HG03159 (cell line): ENCODE measurements at regions not wholly inside any gene's neighbourhood (a gene's known extent, or its start where the extent isn't known, plus 50 kb on each side); places are given as distances from the start of the nearest gene placed in this dataset.
"Not testable (repeated sequence)": the region's sequence is repeated elsewhere in the genome, so short reads cannot be mapped to it uniquely, and the experiment has no call there.

Source experiments
- ATAC-seq: cut with Tn5 transposase; IDR thresholded peaks from one replicate; pipeline ENCODE4 v1.9.1; 2021; ENCODE audit warnings: mild to moderate bottlenecking, moderate library complexity; ENCODE audit not compliant: unreplicated experiment

DNA sequence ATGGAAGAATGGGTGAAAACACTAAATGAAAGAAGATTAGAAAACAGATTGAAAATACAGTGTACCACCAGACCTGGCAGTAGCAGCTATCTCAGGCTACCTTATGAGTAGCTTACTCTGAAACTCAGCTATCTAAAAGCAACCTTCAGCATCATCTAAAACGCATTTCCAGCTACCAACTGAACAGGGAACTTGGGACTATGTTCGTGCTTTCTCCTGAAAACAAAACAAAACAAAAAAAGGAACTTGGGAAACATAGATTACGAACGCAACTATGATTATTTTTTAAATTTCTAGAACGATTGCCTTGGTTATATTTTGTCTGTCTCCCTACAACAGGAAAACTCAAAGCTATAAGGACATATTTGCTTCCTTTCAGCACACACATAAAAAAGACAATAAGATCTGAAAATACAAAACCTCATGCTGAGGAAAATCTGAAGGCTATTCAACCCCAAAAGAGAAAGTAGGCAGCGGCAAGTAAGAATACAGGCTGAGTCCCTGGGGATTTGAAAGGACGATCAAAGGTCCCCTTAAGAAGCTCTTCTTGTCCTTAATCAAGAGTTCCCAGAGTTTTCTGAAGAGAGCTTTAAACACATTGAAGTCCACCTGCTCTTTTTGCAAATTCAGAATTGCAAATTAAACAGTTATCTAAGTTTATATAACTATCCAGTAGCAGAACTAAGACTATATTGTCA, 53.4 kb downstream of the OR2K2 start:
- no peak for ATAC-seq

DNA sequence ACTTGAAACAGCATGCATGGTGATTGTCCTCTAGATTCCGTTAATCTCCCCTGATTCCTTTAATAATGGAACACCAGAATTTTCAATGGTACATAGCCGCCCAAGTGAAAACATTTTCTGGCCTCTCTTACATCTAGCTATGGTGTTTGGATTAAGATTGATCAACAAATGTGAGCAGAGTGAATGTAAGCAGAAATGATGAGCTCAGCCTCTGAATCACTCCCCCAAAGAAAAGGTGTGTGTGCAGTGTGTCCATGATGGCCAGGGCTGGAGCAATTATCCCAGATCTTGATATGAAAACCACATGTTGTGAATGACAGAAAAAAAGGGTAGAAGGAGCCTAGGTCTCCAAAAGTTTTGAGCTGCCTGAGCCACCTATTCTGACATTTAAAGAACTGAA, 55.3 kb downstream of the OR2K2 start:
- ATAC-seq, result no peak

DNA sequence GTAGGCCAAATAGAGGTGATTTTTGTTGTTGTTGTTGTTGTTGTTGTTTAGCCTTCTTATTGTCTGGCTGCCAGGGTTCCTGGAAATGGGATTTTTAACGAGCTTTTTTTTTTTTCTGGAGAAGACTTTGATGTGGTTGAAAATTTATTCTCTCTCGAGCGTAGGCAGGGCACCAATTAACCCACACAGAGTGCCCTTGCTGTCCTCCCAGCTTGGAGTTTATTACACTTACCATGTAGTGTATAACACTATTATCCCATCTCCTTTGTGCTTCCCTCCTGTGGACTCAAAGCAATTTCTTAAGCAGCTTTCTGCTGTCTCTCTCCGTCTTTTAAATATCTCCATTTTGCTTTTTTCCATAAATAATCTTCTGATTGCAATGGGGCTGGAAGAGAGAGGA, 57.4 kb downstream of the OR2K2 start:
- no peak for ATAC-seq

DNA sequence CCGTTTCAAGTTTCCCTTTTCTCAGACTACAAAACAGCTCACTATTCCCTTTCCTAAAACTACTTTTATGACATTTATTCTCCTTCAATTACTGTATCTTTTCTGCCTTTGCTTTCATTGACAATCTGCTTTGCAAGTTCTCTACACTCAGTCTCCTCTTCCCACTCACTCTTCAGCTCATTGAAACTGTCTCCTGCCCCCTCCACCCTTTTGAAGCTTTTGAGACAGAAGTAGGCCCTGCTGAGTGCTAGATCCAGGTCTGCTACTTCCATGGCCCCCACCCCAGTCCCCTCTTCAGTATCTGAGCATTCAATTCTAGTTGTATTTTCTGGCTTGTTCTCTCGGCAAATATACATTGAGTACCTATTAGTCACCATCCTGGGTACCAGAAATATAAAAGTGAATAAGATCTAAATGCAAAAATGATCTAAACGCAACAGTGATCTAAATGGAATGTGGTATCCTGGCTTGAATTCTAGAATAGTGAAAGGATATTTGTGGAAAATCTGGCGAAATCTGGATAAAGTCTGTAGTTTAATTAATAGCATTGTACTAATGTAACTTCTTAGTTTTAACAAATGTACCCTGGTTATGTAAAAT, 58.4 kb downstream of the OR2K2 start:
- no peak for ATAC-seq

DNA sequence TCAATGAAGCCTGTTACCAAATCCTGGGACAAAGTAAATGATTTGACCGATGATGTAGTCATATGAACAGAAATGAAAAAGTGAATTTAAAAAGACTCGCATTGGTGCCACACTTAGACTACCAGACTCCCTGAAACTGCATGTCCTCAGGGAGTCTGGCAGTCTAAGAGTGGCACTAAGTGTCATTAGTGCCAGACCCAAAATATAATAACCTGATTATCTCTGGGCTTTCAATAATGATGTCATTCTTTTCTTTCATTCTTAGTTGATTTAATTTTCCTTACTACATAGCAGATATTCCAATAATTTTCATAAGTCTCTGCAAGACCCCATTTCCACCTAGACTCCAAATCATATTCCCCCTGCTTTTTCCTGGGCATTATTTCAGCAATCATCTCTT, 59.0 kb downstream of the OR2K2 start:
- ATAC-seq, result no peak

DNA sequence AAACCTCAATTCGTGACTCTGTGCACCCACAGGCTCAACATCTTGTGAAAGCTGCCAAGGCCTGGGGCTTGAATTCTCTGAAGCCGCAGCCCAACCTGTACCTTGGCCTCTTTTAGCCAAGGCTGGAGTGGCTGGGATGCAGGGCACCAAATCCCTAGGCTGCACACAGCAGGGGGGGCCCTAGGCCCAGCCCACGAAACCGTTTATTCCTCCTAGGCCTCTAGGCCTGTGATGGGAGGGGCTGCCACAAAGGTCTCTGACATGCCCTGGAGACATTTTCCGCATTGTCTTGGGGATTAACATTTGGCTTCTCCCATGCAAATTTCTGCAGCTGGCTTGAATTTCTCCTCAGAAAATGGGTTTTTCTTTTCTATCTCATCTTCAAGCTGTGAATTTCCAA, 64.0 kb downstream of the OR2K2 start:
- ATAC-seq, result not testable (repeated sequence)

DNA sequence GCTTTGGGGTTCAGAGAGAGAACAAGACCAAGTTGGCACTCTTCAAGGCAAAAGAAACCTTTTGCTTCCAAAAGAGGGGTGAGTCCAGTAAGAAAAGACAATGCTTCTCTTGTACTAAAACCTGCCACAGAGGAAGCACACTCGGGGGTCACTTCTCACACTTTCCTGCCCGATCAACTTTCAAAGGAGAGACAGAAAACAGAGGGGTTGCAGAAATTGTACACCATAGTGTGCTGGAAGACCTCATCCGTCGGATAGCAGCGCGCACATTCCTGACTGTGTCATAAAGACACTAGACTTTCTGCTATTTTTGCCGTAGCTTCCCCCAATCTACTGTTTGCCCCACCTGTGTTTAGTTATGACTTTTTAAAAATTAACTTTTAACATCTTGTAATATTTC, 66.9 kb downstream of the OR2K2 start:
- ATAC-seq, result no peak

DNA sequence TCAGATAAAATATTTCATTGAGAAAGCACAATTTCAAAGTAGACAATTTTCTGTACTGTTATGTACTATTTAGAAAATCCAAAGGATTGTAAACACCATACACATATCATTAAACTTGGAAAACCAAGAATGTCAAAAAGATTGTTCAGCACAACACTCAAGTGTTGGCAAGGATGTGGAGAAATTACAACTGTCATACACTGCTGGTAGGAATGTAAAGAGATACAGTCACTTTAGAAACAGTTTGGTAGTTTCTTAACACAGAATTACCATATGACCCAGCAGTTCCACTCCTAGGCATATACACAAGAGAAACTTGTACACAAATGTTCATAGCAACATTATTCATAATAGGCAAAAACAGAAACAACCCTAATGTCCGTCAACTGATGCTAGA, 71.2 kb downstream of the OR2K2 start:
- no peak for ATAC-seq

DNA sequence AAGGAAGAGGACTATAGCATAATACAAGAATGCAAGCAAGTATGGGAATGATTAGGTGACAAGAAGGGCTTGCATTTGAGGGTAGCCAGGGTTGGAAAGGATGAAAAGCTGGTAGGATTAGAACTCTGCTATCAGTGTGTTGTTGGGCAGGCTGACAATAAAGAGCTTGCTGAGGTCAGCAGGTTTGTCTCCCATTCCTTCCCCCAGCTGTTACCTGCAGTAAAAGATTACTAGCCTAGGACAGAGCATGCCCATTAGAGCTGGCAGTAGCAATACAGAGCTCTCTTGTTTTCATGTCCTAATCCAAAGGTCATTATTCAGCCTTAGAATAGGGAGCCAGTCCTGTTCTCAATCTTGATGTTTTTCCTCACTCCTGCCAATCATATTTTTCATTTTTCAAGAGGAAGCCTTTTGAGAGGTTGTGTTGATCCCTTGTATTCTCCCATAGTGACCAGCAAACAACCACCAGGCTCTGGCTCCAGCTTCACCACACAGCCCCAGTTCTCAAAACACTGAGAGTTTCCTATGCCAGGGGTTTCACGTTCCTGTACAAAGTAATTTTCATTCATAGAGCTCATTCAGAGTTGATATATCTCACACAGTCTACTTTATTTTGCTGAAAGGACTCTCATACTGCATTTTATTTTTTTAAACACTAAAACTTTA, 71.7 kb downstream of the OR2K2 start:
- ATAC-seq, result no peak

DNA sequence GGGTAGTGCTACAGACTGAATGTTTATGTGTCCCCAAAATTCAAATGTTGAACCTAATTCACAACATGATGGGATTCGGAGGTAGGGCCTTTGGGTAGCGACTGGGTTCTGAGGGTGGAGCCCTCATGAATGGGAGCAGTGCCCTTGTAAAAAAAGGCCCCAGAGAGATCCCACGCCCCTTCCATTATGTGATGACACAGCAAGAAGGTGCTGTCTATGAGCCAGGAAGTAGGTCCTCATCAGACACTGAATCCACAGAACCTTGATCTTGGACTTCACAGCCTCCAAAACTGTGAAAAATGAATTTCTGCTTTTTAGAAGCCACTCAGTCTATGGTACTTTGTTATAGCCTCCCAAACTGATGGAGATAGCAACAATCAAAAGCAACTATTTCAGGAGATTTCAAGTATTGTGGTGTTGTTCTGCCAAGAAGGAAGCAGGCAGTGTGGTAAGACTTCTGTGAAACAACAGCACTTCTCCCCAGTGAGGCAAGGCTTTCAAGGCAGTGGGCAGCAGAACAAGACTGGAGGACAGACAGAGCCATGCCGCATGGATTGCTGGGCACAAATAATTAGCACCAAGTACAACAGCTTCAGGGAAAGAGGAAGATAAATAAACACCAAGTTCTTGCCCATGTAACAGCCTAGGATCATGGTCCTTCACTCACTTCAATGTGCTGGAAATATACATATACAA, 76.1 kb downstream of the OR2K2 start:
- no peak for ATAC-seq

DNA sequence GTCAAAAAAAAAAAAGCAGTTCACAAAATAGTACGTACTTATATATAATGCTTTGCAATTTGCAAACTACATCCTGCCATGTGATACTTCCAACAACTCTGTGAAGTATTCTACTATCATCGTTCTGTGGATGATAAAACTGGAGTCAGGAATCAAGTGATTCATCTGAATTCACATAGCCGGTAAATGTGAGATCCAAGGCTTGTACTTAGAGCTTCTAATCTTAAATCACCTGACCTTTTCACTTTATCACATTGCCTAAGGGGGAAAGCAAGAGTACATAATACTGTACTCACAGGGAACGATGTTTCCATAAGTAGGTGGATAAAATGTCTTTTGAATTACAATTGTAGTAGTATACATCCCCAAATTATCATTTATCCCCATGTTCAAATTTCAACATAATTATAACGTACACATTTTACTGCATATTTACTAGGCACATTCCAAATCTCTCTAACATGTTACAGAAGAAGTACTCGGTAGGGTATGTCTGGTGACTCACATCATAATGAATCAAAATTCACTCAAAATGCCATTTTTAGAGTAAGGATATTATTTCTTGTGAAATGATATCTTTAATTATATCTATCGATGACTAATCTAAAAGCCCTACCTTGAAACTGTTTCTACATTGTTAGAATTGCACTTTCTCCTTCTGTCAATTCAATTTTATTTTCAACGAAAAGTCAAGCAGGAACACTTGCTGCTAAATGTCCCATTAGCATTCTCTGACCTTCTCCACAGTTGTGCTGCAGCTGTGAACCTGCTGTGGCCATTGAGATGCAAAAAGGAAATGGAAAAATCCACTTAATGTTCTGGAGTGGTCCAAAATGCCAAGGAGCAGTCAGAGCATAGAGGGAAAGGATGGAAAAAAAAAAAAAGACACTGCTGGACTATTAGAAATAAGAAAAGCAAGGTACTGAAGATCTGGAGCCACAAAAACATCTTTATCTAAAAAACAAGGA, 78.9 kb downstream of the OR2K2 start:
- ATAC-seq, result no peak

DNA sequence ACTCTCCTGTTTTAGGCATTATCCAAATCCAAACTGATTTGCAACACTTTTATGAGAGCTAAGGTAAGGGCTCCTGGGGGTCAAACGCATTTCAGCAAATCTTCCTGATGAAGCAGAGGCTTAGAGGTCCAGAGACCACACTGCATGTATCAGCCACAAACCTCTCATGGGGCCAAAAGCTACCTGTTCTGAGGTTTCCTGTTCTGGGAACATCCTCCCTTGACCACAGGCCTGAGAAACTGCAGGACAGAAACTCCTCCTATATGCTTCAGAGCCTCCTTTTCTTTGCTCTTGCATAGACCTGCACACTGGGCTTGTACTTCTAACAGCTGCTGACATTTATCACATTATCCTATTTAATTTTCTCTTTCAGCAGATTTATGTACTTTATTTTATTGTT, 92.6 kb downstream of the OR2K2 start:
- no peak for ATAC-seq

DNA sequence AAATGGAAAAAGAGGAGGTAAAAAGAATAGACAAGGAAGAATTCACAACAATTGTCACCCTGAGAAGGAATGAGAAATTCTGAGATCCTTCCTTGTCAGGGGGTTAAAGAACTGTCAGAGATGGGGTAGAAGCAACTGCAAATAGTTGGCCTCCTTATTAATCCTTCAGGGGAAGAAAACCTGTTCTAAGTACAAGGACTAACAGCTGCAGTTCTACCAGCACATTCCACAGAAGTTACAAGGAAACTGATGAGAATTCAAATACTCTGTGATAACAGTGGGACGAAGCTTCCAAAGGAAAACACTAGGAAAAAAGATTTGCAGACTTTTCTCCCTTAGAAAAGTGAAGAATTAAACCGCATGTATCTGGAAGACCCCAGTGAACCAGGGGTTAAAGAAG, 93.7 kb downstream of the OR2K2 start:
- ATAC-seq, result no peak

DNA sequence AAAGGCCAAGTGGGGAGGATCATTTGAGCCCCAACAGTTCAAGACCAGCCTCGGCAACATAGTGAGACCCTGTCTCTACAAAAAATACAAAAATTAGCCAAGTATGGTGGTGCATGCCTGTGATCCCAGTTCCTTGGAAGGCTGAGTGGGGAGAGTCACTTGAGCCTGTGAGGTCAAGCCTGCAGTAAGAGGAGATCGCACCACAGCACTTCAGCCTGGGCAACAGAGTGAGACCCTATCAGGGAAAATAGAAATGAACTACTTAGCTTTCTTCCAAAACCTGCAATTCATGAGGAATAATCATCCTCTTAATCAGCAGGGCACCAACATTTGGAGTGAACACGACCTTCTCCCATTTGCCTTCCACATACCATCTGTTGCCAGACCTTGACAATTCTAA, 96.1 kb downstream of the OR2K2 start:
- ATAC-seq, result no peak

DNA sequence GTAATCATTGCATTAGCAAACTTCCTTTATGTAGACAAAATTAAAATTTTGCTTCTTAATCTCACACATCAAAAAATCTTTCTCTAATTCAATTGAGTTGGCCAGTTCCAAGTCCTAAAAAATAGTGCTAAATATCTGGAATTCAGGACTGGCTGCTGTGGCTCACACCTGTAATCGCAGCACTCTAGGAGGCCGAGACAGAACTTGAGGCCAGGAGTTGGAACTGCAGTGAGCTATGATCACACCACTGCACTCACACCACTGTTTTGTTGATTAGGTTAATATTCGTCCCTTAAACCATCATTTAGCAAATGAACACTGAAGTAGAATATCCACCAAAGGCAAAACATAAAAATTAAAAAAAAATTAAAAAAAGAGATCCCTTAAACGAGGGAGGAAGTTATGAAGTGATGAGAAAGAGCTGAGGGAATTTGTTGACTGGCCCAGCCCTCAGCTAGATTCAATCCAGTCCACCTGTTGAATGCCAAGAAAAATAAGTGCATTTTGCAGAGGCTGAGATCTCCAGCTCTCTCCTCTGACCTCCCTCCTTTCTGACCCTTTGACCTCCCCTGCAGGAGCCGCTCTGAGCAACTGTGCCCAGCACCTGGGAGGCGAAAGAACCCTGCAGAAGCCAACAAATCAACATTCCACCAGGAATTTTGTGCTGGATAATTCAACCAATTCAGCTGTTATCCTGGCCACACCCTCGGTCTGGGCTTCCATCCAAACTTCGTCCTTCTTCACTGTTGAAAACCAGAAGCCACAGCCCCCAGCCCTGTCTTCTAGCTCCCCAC, 96.8 kb downstream of the OR2K2 start:
- ATAC-seq, result no peak

DNA sequence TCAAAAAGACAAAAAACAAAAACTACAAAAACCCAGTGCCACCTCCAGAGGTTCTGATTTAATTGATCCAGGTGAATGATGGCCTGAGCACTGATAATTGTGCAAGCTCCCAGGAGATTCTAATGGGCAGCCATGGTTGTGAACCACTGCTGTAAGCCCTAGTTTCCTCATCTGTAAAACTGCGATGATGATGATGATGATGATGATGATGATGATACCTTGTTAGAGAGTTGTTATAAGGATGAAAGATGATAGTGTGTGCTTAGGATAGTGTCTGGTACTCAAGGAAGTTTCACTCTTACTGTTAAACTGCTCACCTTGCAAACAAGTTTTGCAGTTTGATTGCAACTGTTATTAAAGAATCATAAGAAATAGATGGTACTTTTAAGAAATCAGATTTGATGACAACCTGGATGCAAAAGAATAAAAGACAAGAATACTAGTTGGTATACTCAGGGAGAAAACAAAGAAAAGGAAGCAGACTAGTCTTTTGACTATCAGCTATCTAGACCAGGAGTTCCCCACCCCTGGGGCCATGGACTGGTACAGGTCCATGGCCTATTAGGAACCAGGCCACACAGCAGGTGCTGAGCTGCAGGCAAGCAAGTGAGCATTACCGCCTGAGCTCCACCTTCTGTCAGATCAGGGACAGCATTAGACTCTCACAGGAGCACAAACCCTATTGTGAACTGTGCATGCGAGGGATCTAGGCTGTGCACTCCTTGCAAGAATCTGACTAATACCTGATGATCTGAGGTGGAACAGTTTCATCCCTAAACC, 98.0 kb downstream of the OR2K2 start:
- ATAC-seq, result no peak

DNA sequence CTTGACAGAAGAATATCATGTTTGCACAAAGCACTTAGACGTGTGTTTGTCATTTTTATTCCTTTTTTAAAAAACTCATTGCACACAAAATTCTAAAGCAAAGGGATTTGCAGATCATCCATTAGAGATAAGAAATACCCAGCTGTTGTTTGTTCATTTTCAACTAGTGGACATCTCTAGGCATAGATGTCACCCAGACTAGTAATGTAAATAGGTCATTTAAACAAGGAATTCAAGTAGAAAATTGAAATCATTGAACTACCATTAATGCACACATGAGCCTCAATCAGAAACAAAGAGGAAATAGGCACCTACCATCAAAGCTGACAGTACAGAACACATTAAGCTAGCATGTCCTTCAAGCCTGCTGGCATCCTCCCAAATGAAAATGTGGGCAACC, 107.3 kb downstream of the OR2K2 start:
- ATAC-seq, result no peak

DNA sequence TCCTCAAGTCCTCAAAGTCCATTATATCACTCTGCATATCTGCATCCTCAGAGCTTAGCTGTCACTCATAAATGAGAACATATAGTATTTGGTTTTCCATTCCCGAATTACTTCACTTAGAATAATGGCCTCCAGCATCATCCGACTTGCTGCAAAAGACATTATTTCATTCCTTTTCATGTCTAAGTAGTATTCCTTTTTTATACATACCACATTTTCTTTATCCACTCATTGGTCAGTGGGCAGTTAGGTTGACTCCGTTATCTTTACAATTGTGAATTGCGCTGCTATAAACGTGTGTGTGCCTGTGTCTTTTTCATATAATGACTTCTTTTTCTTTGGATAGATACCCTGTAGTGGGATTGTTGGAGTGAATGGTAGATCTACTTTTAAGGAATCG, 117.2 kb downstream of the OR2K2 start:
- ATAC-seq, result no peak

DNA sequence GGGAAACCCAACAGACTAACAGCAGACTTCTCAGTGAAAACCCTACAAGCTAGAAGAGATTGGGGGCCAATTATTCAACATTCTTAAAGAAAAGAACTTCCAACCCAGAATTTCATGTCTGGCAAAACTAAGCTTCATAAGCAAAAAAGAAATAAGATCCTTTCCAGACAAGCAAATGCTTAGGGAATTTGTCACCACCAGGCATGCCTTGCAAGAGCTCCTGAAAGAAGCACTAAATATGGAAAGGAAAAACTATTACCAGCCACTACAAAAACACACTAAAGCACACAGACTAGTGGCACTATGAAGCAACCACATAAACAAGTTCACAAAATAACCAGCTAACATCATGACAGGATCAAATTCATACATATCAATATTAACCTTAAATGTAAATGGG, 131.1 kb downstream of the OR2K2 start:
- no peak for ATAC-seq
